Transverse colon (tissue), 3 donors: ENCODE measurements at regions not wholly inside any gene's neighbourhood (a gene's known extent, or its start where the extent isn't known, plus 50 kb on each side); places are given as distances from the start of the nearest gene placed in this dataset.

Source experiments
- POLR2A ChIP-seq: fragments of 450-650 bp; IDR thresholded peaks from one replicate; pipeline ENCODE4 v1.6.1; 2016; ENCODE audit warnings: antibody characterized with exemption, mild to moderate bottlenecking, moderate library complexity
- POLR2AphosphoS5 ChIP-seq, 3 donors: sonication (generic); formaldehyde crosslinking; IDR thresholded peaks; one replicate each; pipeline ENCODE4 v1.6.1; 2016; ENCODE audit warnings: antibody characterized with exemption in 3 of 3

DNA sequence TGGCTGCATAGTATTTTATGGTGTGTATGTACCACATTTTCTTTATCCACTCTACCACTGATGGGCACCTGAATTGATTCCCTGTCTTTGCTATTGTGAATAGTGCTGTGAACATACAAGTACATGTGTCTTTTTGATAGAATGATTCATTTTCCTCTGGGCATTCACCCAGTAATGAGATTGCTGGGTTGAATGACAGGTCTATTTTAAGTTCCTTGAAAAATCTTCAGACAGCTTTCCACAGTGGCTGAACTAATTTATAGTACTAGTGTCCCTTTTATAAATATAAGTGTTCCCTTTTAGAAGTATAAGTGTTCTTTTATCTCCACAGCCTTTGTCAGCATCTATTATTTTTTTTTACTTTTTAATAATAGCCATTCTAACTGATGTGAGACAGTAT, 303.9 kb upstream of the EPHA4 start:
- TF ChIP-seq POLR2AphosphoS5 (IDR thresholded peaks at IDR 0.05) (no peak), POLR2A (no peak)
